ENCODE measurements at regions not wholly inside any gene's neighbourhood (a gene's known extent, or its start where the extent isn't known, plus 50 kb on each side); places are given as distances from the start of the nearest gene placed in this dataset.

GRCh38 chr1:187336441-187337168, 507.9 kb downstream of the PLA2G4A start:
- TF ChIP-seq CTCF (IDR thresholded peaks at IDR 0.05) (no peak), POLR2A (IDR thresholded peaks at IDR 0.05) (no peak)

Measured in right lobe of liver (tissue), 4 donors.